K562 (cell line): ENCODE measurements at regions not wholly inside any gene's neighbourhood (a gene's known extent, or its start where the extent isn't known, plus 50 kb on each side); places are given as distances from the start of the nearest gene placed in this dataset.
A peak's percentile ranks its signal among the peaks of the same experiment; 100 is the strongest.

Experiments used
- ATAC-seq: fragments of 200-7000 bp; cut with Tn5 transposase; 3 replicates; pipeline ENCODE4 v1.9.1; 2020; ENCODE audit warnings: moderate library complexity
- BruUV-seq: library from RNA; stranded (reverse); fragments of 400-500 nt; replicated peaks from 2 replicates; lab custom pipeline; 2021; lab: Mats Ljungman, UMichigan
- CTCF ChIA-PET: fragments of 300-600 bp; formaldehyde crosslinking; extraction: SDS; loops from one replicate; lab custom pipeline; 2021; ENCODE audit warnings: low intra/inter-chr PET ratio; lab: Yijun Ruan, JAX
- POLR2A ChIA-PET: fragments of 300-600, 350-650 bp; sonication (Branson Sonifier 250); formaldehyde crosslinking; extraction: SDS; loops from one replicate; lab custom pipeline; 2021; ENCODE audit warnings: antibody characterized with exemption, inconsistent platforms; lab: Yijun Ruan, JAX
- DNase-seq, 4 experiments: peaks; one replicate each; pipeline versions ENCODE4 v3.0.0 to v3.0.0-alpha.2; 2011 to 2018; ENCODE audit warnings: low spot score in 3 of 4, mixed read lengths in 3 of 4; ENCODE audit errors: extremely low read depth in 1 of 4
- FAIRE-seq: peaks from 2 replicates; lab custom pipeline; 2011; peaks lifted over from hg19 to GRCh38; lab: Jason Lieb, UNC
- H2AFZ ChIP-seq: 2 replicates; pipeline ENCODE4 v1.6.0; 2011; ENCODE audit warnings: low read depth, low read length, control low read depth, inconsistent platforms
- H3K27ac ChIP-seq: fragments of 200-600 bp; 3 replicates; pipeline ENCODE4 v1.8.0; 2011; ENCODE audit warnings: low read depth, mild to moderate bottlenecking, control low read depth, inconsistent platforms, low read length, moderate library complexity, mixed read lengths; ENCODE audit errors: extremely low read depth
- H3K27me3 ChIP-seq, 2 experiments: fragments of 300-600 bp in 1 of 2; 2 replicates in 1 of 2; 3 replicates in 1 of 2; pipeline versions ENCODE4 v1.6.0 to v1.8.0; 2011; ENCODE audit warnings: inconsistent platforms in 2 of 2, low read length in 2 of 2, mild to moderate bottlenecking in 1 of 2, mixed read lengths in 1 of 2, moderate library complexity in 1 of 2; ENCODE audit not compliant: control insufficient read depth in 2 of 2, insufficient read depth in 2 of 2
- H3K36me3 ChIP-seq: fragments of 300-600 bp; 3 replicates; pipeline ENCODE4 v1.8.0; 2011; ENCODE audit warnings: mild to moderate bottlenecking, low read length, inconsistent platforms; ENCODE audit not compliant: control insufficient read depth, insufficient read depth
- H3K4me1 ChIP-seq, 2 experiments: fragments of 200-600 bp in 1 of 2; replicated peaks in 1 of 2; 2 replicates in 1 of 2; 3 replicates in 1 of 2; pipeline versions ENCODE4 v1.5.1 to v1.8.0; 2011; ENCODE audit warnings: inconsistent platforms in 2 of 2, low read length in 2 of 2, mild to moderate bottlenecking in 1 of 2, mixed read lengths in 1 of 2, moderate library complexity in 1 of 2; ENCODE audit not compliant: control insufficient read depth in 2 of 2, insufficient read depth in 2 of 2
- H3K4me2 ChIP-seq: 2 replicates; pipeline ENCODE4 v1.6.1; 2011; ENCODE audit warnings: low read length, control low read depth, inconsistent platforms, mixed read lengths; ENCODE audit not compliant: insufficient read depth
- H3K4me3 ChIP-seq: fragments of 200-600 bp; sonication (generic), shearing (Covaris generic); 2 replicates; pipeline ENCODE4 v1.5.1; 2016; ENCODE audit warnings: control low read depth, inconsistent platforms
- H3K79me2 ChIP-seq: fragments of 200-600 bp; 3 replicates; pipeline ENCODE4 v1.8.0; 2011; ENCODE audit warnings: low read length, inconsistent platforms; ENCODE audit not compliant: control insufficient read depth, insufficient read depth
- H3K9ac ChIP-seq, 2 experiments: 2 replicates each; pipeline versions ENCODE4 v1.6.0 to v1.6.1; 2011; ENCODE audit warnings: low read depth in 2 of 2, low read length in 2 of 2, control low read depth in 1 of 2, inconsistent platforms in 1 of 2, mild to moderate bottlenecking in 1 of 2, mixed read lengths in 1 of 2; ENCODE audit not compliant: insufficient read depth in 1 of 2
- H3K9me1 ChIP-seq: one replicate; pipeline ENCODE4 v1.6.0; 2011; ENCODE audit warnings: inconsistent platforms, mild to moderate bottlenecking, low read length, moderate library complexity; ENCODE audit not compliant: control insufficient read depth, insufficient read depth
- H3K9me3 ChIP-seq: replicated peaks from 2 replicates; pipeline ENCODE4 v1.5.1; 2011; ENCODE audit warnings: low read depth, low read length, inconsistent platforms; ENCODE audit not compliant: control insufficient read depth, insufficient read depth
- H4K20me1 ChIP-seq: replicated peaks from 2 replicates; pipeline ENCODE4 v1.6.1; 2011; ENCODE audit warnings: low read length, inconsistent platforms, mixed read lengths; ENCODE audit not compliant: control insufficient read depth, insufficient read depth
- C11orf30 ChIP-seq: fragments of 450-650 bp; IDR thresholded peaks from 2 replicates; pipeline ENCODE4 v1.6.1; 2016; ENCODE audit warnings: low read depth, mild to moderate bottlenecking
- CBFA2T3 ChIP-seq: fragments of 450-650 bp; IDR thresholded peaks from 2 replicates; pipeline ENCODE4 v1.6.1; 2017
- GATAD2B ChIP-seq: fragments of 450-650 bp; IDR thresholded peaks from 2 replicates; pipeline ENCODE4 v1.6.1; 2017; ENCODE audit warnings: mild to moderate bottlenecking, borderline replicate concordance
- MAFK ChIP-seq: IDR thresholded peaks from 2 replicates; pipeline ENCODE4 v1.6.1; 2011; ENCODE audit warnings: low read length, improper control_type of control experiment
- MAZ ChIP-seq, 2 experiments: fragments of 450-650 bp in 1 of 2; sonication (generic) in 1 of 2; formaldehyde crosslinking; IDR thresholded peaks in 1 of 2; conservative IDR thresholded peaks in 1 of 2; 2 replicates each; pipeline versions ENCODE4 v1.4.0 to v1.5.0; 2020; ENCODE audit warnings: mild to moderate bottlenecking in 1 of 2, missing genetic modification reagents in 1 of 2
- NFE2 ChIP-seq: IDR thresholded peaks from 2 replicates; pipeline ENCODE4 v1.6.1; 2014; ENCODE audit warnings: antibody characterized with exemption, low read depth
- PKNOX1 ChIP-seq: fragments of 450-650 bp; IDR thresholded peaks from 2 replicates; pipeline ENCODE4 v1.6.1; 2016
- POLR2H ChIP-seq: IDR thresholded peaks from 2 replicates; pipeline ENCODE4 v1.6.1; 2016; ENCODE audit warnings: missing genetic modification characterization, low read depth, mild to moderate bottlenecking, control low read depth, missing compliant biosample characterization, moderate library complexity
- RCOR1 ChIP-seq, 2 experiments: IDR thresholded peaks; 2 replicates each; pipeline ENCODE4 v1.6.1; 2012; ENCODE audit warnings: low read depth in 2 of 2, low read length in 2 of 2, borderline replicate concordance in 1 of 2, improper control_type of control experiment in 1 of 2
- TEAD1 ChIP-seq, 2 experiments: fragments of 450-650 bp in 1 of 2; sonication (generic) in 1 of 2; formaldehyde crosslinking; IDR thresholded peaks; 2 replicates each; pipeline versions ENCODE4 v1.4.0 to v1.8.0; 2020 to 2022; ENCODE audit warnings: mild to moderate bottlenecking in 2 of 2, missing genetic modification reagents in 1 of 2
- TEAD2 ChIP-seq: fragments of 450-650 bp; IDR thresholded peaks from 2 replicates; pipeline ENCODE4 v1.6.1; 2016; ENCODE audit warnings: missing genetic modification characterization, control low read depth, missing compliant biosample characterization
- WHSC1 ChIP-seq: IDR thresholded peaks from one replicate; pipeline ENCODE4 v1.6.1; 2012; ENCODE audit warnings: low read length, control low read depth, inconsistent platforms
- ZBTB2 ChIP-seq: fragments of 450-650 bp; IDR thresholded peaks from 2 replicates; pipeline ENCODE4 v1.6.1; 2016; ENCODE audit warnings: antibody characterized with exemption
- ZNF324 ChIP-seq: fragments of 250-450 bp; sonication (Bioruptor Pico); IDR thresholded peaks from 2 replicates; pipeline ENCODE4 v1.4.0; 2020; ENCODE audit warnings: mild to moderate bottlenecking
- ZNF695 ChIP-seq: fragments of 450-650 bp; formaldehyde crosslinking; IDR thresholded peaks from 2 replicates; pipeline ENCODE4 v1.4.0; 2020; ENCODE audit warnings: mild to moderate bottlenecking, moderate library complexity
- WGBS: fragments of 100-300 bp; shearing (Covaris generic); methylation state at CpG from one replicate; pipeline ENCODE4 v1.1.6; 2016; ENCODE audit warnings: low coverage, mixed read lengths; ENCODE audit not compliant: insufficient coverage; ENCODE audit errors: missing lambda C conversion rate; 5-methylcytosine and 5-hydroxymethylcytosine counted together
- in situ Hi-C: fragments of 300-500 bp; cut with MboI; formaldehyde crosslinking; loops from 4 replicates; pipeline ENCODE4 v1.15.0; 2018; ENCODE audit warnings: inconsistent platforms, mixed read lengths
- intact Hi-C: fragments of 100-400 bp; cut with micrococcal nuclease; formaldehyde crosslinking; loops from 2 replicates; pipeline ENCODE4 v1.14.2; 2022
- TF ChIP-seq, protein P1 (sequence below): sonication (generic); formaldehyde crosslinking; IDR thresholded peaks from 2 replicates; pipeline ENCODE4 v1.8.0; 2022; ENCODE audit warnings: mild to moderate bottlenecking, missing genetic modification reagents

GRCh38 chr18:22106536-22107292, 62.7 kb upstream of the GATA6 start:
- no peaks in the 10 kb centered on the region for H3K9me3 ChIP-seq
- in situ Hi-C loops, result no loop called here
- no peaks in the 10 kb centered on the region for H3K36me3 ChIP-seq
- POLR2A ChIA-PET, result interaction anchor here (0.5 to 2.4 kb wide), 6 partner anchors 13 to 552 kb away, joined by 3 to 9 read pairs (median 3); no protein-coding TSS in a partner anchor
- ATAC-seq (0 out of 3 replicates have a peak, but pooled peaks have one; percentile 16), FAIRE-seq (peak; percentile 42), DNase-seq (peak in 3 of 4 experiments; percentile 46 to 60 (median 51))
- H3K27me3 ChIP-seq, result no peaks in the 10 kb centered on the region
- H3K9me1 ChIP-seq, result no peaks in the 10 kb centered on the region
- WGBS, result 39% methylated on average over 4 of the region's 4 CpGs
- H3K4me3 ChIP-seq, result no peak overlapping the region
- CTCF ChIA-PET, result no interaction called here
- H3K27ac ChIP-seq, result no peak overlapping the region
- intact Hi-C loops, result no loop called here
- H3K4me2 ChIP-seq, result no peak overlapping the region; the same call in 1 of the 2 replicates
- 0 out of 2 replicates have a peak overlapping the region, but pooled peaks have one; percentile 17 for H2AFZ ChIP-seq
- H3K4me1 ChIP-seq, result peaks cover 7 to 42% of the 10 kb centered on the region in 2 experiments
- no peak overlapping the region for H3K9ac ChIP-seq
- H3K79me2 ChIP-seq, result no peaks in the 10 kb centered on the region
- BruUV-seq, result no TSS peak
- H4K20me1 ChIP-seq, result no peaks in the 10 kb centered on the region
- TF ChIP-seq POLR2H (no peak), TEAD1 (CRISPR knock-in tag; IDR thresholded peaks at IDR 0.05) (peak in 1 of 2 experiments; percentile 78; a peak in 2 of 4 replicates), CBFA2T3 (peak; percentile 49; the same call in 1 of the 2 replicates), C11orf30 (peak; percentile 78), MAFK (peak; percentile 68), WHSC1 (no peak), RCOR1 (IDR thresholded peaks at IDR 0.05; ENCODE audit: borderline replicate concordance in 1 of 2, low read depth in 2 of 2, low read length in 2 of 2) (peak in 1 of 2 experiments; percentile 50; a peak in 1 of 4 replicates), MAZ (CRISPR knock-in tag; conservative IDR thresholded peaks at IDR 0.05 in 1 of 2, IDR thresholded peaks at IDR 0.05 in 1 of 2) (no peak), TEAD2 (tag) (peak; percentile 37; the same call in 1 of the 2 replicates), ZNF695 (CRISPR knock-in tag) (no peak), ZNF324 (CRISPR knock-in tag) (no peak), GATAD2B (no peak), PKNOX1 (peak; percentile 51; the same call in 1 of the 2 replicates), NFE2 (peak; percentile 79), ZBTB2 (no peak)
- TF ChIP-seq, protein P1, sequence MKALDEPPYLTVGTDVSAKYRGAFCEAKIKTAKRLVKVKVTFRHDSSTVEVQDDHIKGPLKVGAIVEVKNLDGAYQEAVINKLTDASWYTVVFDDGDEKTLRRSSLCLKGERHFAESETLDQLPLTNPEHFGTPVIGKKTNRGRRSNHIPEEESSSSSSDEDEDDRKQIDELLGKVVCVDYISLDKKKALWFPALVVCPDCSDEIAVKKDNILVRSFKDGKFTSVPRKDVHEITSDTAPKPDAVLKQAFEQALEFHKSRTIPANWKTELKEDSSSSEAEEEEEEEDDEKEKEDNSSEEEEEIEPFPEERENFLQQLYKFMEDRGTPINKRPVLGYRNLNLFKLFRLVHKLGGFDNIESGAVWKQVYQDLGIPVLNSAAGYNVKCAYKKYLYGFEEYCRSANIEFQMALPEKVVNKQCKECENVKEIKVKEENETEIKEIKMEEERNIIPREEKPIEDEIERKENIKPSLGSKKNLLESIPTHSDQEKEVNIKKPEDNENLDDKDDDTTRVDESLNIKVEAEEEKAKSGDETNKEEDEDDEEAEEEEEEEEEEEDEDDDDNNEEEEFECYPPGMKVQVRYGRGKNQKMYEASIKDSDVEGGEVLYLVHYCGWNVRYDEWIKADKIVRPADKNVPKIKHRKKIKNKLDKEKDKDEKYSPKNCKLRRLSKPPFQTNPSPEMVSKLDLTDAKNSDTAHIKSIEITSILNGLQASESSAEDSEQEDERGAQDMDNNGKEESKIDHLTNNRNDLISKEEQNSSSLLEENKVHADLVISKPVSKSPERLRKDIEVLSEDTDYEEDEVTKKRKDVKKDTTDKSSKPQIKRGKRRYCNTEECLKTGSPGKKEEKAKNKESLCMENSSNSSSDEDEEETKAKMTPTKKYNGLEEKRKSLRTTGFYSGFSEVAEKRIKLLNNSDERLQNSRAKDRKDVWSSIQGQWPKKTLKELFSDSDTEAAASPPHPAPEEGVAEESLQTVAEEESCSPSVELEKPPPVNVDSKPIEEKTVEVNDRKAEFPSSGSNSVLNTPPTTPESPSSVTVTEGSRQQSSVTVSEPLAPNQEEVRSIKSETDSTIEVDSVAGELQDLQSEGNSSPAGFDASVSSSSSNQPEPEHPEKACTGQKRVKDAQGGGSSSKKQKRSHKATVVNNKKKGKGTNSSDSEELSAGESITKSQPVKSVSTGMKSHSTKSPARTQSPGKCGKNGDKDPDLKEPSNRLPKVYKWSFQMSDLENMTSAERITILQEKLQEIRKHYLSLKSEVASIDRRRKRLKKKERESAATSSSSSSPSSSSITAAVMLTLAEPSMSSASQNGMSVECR (CRISPR knock-in tag), result no peak
